ENCODE measurements at regions not wholly inside any gene's neighbourhood (a gene's known extent, or its start where the extent isn't known, plus 50 kb on each side); places are given as distances from the start of the nearest gene placed in this dataset.

- Histone ChIP-seq H3K4me3 (ENCODE audit: low read length) (peak overlapping the region; percentile 37; the same call in 1 of the 2 replicates), H3K27me3 (ENCODE audit: insufficient read depth, low read length) (no peaks in the 10 kb centered on the region), H3K9ac (ENCODE audit: low read depth, low read length) (peak overlapping the region; percentile 40; the same call in 1 of the 2 replicates), H3K4me1 (ENCODE audit: insufficient read depth, low read length) (peaks cover 35% of the 10 kb centered on the region; the same call in 1 of the 2 replicates), H3K9me3 (ENCODE audit: insufficient read depth, low read depth, low read length) (no peaks in the 10 kb centered on the region), H3K36me3 (ENCODE audit: insufficient read depth, low read depth, low read length) (no peaks in the 10 kb centered on the region), H3K27ac (ENCODE audit: low read length) (peak overlapping the region; percentile 72)
Observed at GRCh38 chr4:165758086-165758485, 115.0 kb upstream of the TLL1 start.

- Histone ChIP-seq H3K4me3 (ENCODE audit: low read length) (no peak overlapping the region), H3K27me3 (ENCODE audit: insufficient read depth, low read length) (no peaks in the 10 kb centered on the region), H3K9me3 (ENCODE audit: insufficient read depth, low read depth, low read length) (no peaks in the 10 kb centered on the region), H3K36me3 (ENCODE audit: insufficient read depth, low read depth, low read length) (no peaks in the 10 kb centered on the region), H3K9ac (ENCODE audit: low read depth, low read length) (no peak overlapping the region), H3K27ac (ENCODE audit: low read length) (no peak overlapping the region), H3K4me1 (ENCODE audit: insufficient read depth, low read length) (peaks cover 35% of the 10 kb centered on the region; the same call in 1 of the 2 replicates)
Observed at GRCh38 chr4:165760182-165760581, 112.9 kb upstream of the TLL1 start.

DNA sequence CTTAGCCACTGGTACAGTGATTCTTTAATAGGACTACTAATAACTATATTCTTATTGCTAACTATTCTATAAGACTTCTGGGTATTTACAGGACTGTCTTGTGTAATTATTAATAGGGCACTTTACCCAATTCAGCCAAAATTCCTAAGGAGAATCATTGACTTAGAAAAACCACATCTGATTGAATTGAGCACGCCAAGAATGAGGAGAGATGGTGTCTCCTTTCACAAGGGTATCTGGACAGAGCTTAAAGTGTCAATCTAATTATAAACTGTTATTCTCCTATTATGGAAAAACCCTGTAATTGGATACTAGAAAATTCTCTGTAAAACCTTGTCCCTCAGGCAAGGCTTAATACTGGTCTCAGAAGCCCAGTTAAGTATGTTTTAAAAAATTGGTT lies 111.1 kb upstream of the TLL1 start:
- H3K27ac ChIP-seq (ENCODE audit: low read length) = no peak overlapping the region
- no peak overlapping the region for H3K4me3 ChIP-seq (ENCODE audit: low read length)
- H3K27me3 ChIP-seq (ENCODE audit: insufficient read depth, low read length) = no peaks in the 10 kb centered on the region
- no peak overlapping the region for H3K9ac ChIP-seq (ENCODE audit: low read depth, low read length)
- H3K9me3 ChIP-seq (ENCODE audit: insufficient read depth, low read depth, low read length) = no peaks in the 10 kb centered on the region
- H3K4me1 ChIP-seq (ENCODE audit: insufficient read depth, low read length) = peaks cover 30% of the 10 kb centered on the region; the same call in 1 of the 2 replicates
- H3K36me3 ChIP-seq (ENCODE audit: insufficient read depth, low read depth, low read length) = no peaks in the 10 kb centered on the region

DNA sequence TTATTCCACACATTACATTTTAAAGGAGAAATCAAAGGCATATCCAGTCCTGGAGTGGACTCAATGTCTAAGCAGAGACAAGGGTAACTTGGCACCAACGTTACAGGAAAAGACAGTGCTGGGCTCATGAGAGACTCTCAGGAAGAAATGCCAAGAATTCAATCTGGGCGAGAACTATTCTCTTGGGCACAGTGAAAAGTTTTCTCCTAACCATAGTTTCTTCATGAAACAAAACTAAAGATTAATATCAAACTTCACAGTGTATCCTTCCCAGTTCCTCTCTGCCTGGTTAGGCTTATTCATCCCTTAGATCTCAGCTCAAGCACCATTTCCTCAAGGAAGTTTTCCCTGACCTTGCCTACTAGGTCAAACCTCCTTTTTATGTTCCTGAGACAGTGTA lies 109.4 kb upstream of the TLL1 start:
- Histone ChIP-seq H3K4me3 (ENCODE audit: low read length) (no peak overlapping the region), H3K4me1 (ENCODE audit: insufficient read depth, low read length) (peaks cover 14% of the 10 kb centered on the region; the same call in 1 of the 2 replicates), H3K9ac (ENCODE audit: low read depth, low read length) (no peak overlapping the region), H3K27me3 (ENCODE audit: insufficient read depth, low read length) (no peaks in the 10 kb centered on the region), H3K9me3 (ENCODE audit: insufficient read depth, low read depth, low read length) (no peaks in the 10 kb centered on the region), H3K36me3 (ENCODE audit: insufficient read depth, low read depth, low read length) (no peaks in the 10 kb centered on the region), H3K27ac (ENCODE audit: low read length) (no peak overlapping the region)

- H3K9ac ChIP-seq (ENCODE audit: low read depth, low read length) = no peak overlapping the region
- H3K27me3 ChIP-seq (ENCODE audit: insufficient read depth, low read length) = no peaks in the 10 kb centered on the region
- H3K27ac ChIP-seq (ENCODE audit: low read length) = no peak overlapping the region
- no peaks in the 10 kb centered on the region for H3K36me3 ChIP-seq (ENCODE audit: insufficient read depth, low read depth, low read length)
- no peak overlapping the region for H3K4me3 ChIP-seq (ENCODE audit: low read length)
- H3K4me1 ChIP-seq (ENCODE audit: insufficient read depth, low read length) = peaks cover under 1% of the 10 kb centered on the region; the same call in 1 of the 2 replicates
- H3K9me3 ChIP-seq (ENCODE audit: insufficient read depth, low read depth, low read length) = no peaks in the 10 kb centered on the region
Observed at GRCh38 chr4:165765053-165765452, 108.0 kb upstream of the TLL1 start.

DNA sequence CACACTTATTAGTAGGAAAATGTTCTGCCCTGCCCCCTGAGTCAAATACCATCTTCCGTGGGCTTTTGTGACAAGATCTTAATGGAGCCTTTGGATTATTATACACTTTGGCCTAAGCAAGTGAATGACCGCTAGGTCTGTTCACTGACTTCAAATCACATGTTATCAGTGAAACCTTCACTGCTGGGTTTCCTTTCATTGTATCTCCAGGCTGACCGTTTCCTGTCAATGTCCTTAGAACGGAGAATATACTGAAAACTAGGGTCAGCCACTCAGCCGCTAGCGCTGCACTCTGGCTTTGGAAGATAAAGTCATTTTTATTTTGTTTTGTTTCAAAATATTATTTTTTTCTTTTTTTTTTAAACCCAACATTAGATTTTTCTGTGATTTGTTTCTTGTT lies 107.0 kb upstream of the TLL1 start:
- H3K36me3 ChIP-seq (ENCODE audit: insufficient read depth, low read depth, low read length) = no peaks in the 10 kb centered on the region
- no peaks in the 10 kb centered on the region for H3K4me1 ChIP-seq (ENCODE audit: insufficient read depth, low read length)
- no peak overlapping the region for H3K9ac ChIP-seq (ENCODE audit: low read depth, low read length)
- no peak overlapping the region for H3K4me3 ChIP-seq (ENCODE audit: low read length)
- H3K27me3 ChIP-seq (ENCODE audit: insufficient read depth, low read length) = no peaks in the 10 kb centered on the region
- no peaks in the 10 kb centered on the region for H3K9me3 ChIP-seq (ENCODE audit: insufficient read depth, low read depth, low read length)
- no peak overlapping the region for H3K27ac ChIP-seq (ENCODE audit: low read length)

GRCh38 chr4:165766976-165767375 lies 106.1 kb upstream of the TLL1 start:
- Histone ChIP-seq H3K27me3 (ENCODE audit: insufficient read depth, low read length) (no peaks in the 10 kb centered on the region), H3K4me3 (ENCODE audit: low read length) (no peak overlapping the region), H3K9me3 (ENCODE audit: insufficient read depth, low read depth, low read length) (no peaks in the 10 kb centered on the region), H3K9ac (ENCODE audit: low read depth, low read length) (no peak overlapping the region), H3K36me3 (ENCODE audit: insufficient read depth, low read depth, low read length) (no peaks in the 10 kb centered on the region), H3K4me1 (ENCODE audit: insufficient read depth, low read length) (no peaks in the 10 kb centered on the region), H3K27ac (ENCODE audit: low read length) (no peak overlapping the region)

DNA sequence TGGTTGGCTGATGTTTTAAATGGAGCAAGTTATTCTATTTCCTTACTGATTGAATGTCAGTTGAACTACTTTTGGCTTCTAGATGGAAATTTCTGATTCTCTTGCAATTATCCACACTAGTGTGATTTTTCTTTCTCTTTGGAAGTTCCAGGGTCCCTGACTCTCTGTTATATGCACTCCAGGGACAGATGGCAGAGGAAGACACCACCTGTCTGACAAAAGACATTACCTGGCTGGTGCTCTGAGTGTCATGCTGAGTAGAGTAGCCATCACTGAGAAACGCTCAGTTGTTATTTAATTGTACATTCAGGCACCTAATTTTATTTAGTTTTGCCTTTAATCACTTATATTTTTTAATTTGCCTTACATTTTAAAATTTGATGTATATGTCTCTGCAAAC lies 105.4 kb upstream of the TLL1 start:
- no peaks in the 10 kb centered on the region for H3K9me3 ChIP-seq (ENCODE audit: insufficient read depth, low read depth, low read length)
- no peaks in the 10 kb centered on the region for H3K27me3 ChIP-seq (ENCODE audit: insufficient read depth, low read length)
- H3K27ac ChIP-seq (ENCODE audit: low read length) = no peak overlapping the region
- no peak overlapping the region for H3K4me3 ChIP-seq (ENCODE audit: low read length)
- no peaks in the 10 kb centered on the region for H3K36me3 ChIP-seq (ENCODE audit: insufficient read depth, low read depth, low read length)
- H3K4me1 ChIP-seq (ENCODE audit: insufficient read depth, low read length) = no peaks in the 10 kb centered on the region
- no peak overlapping the region for H3K9ac ChIP-seq (ENCODE audit: low read depth, low read length)

GRCh38 chr4:165768281-165768680 lies 104.8 kb upstream of the TLL1 start:
- no peaks in the 10 kb centered on the region for H3K9me3 ChIP-seq (ENCODE audit: insufficient read depth, low read depth, low read length)
- H3K4me1 ChIP-seq (ENCODE audit: insufficient read depth, low read length) = no peaks in the 10 kb centered on the region
- H3K27me3 ChIP-seq (ENCODE audit: insufficient read depth, low read length) = no peaks in the 10 kb centered on the region
- H3K9ac ChIP-seq (ENCODE audit: low read depth, low read length) = no peak overlapping the region
- no peak overlapping the region for H3K27ac ChIP-seq (ENCODE audit: low read length)
- no peak overlapping the region for H3K4me3 ChIP-seq (ENCODE audit: low read length)
- no peaks in the 10 kb centered on the region for H3K36me3 ChIP-seq (ENCODE audit: insufficient read depth, low read depth, low read length)

GRCh38 chr4:165774326-165774725 lies 98.7 kb upstream of the TLL1 start:
- Histone ChIP-seq H3K4me3 (ENCODE audit: low read length) (no peak overlapping the region), H3K27me3 (ENCODE audit: insufficient read depth, low read length) (no peaks in the 10 kb centered on the region), H3K36me3 (ENCODE audit: insufficient read depth, low read depth, low read length) (no peaks in the 10 kb centered on the region), H3K27ac (ENCODE audit: low read length) (no peak overlapping the region), H3K9ac (ENCODE audit: low read depth, low read length) (no peak overlapping the region), H3K4me1 (ENCODE audit: insufficient read depth, low read length) (no peaks in the 10 kb centered on the region), H3K9me3 (ENCODE audit: insufficient read depth, low read depth, low read length) (no peaks in the 10 kb centered on the region)

DNA sequence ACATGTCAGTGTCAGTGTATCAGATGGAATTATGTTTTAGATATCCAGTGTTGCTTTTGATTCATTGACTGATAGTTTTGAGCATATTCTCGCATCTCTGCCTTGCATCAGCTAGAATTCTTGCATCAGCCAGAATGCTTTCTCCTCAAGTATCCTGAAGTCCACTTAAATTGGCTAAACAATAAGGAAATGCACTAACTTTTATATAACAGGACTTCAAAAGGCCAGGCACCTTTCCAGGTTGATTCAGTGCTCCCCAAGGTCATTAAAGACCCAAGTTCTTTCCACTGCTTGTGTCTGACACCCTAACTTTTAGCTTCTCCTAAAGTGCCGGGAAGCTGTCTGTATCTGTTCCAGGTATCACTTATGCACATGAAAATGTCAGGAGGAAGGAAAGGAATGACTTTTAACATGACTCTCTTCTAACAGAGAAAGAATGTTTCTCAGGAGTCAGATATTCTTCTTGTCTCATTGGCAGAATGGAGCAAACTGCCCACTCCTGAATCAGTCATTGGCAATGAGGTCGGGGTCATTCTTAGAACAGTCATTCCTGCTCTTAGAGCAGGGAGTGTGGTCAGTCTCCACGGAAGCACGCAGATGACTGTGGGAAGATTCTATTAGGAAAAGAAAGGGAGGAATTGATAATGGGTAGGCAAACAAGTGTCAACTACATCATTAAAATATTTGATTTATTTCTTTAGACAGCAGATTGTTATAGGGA lies 92.9 kb upstream of the TLL1 start:
- Histone ChIP-seq H3K36me3 (ENCODE audit: insufficient read depth, low read depth, low read length) (no peaks in the 10 kb centered on the region), H3K4me3 (ENCODE audit: low read length) (no peak overlapping the region), H3K9me3 (ENCODE audit: insufficient read depth, low read depth, low read length) (no peaks in the 10 kb centered on the region), H3K9ac (ENCODE audit: low read depth, low read length) (no peak overlapping the region), H3K27ac (ENCODE audit: low read length) (no peak overlapping the region), H3K27me3 (ENCODE audit: insufficient read depth, low read length) (no peaks in the 10 kb centered on the region), H3K4me1 (ENCODE audit: insufficient read depth, low read length) (peaks cover 6% of the 10 kb centered on the region; the same call in 1 of the 2 replicates)

DNA sequence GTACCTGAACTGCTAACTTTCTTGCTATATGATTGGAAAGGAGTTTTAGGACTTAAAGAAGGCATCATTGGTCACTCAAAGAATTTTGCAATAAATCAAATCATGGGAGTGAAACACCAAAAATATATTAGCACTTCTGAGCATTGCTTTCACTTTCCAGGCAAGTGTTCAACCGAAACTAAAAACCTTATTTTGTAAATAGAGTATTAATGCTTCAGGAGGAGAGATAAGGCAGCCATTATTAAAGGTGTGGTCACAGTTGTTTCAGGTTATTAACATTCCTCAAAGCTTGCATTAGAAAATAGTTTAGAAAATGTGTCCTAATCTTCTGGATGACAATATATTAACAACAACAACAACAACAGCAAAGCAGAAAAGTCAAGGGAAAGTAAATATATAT lies 92.3 kb upstream of the TLL1 start:
- Histone ChIP-seq H3K4me3 (ENCODE audit: low read length) (no peak overlapping the region), H3K27me3 (ENCODE audit: insufficient read depth, low read length) (no peaks in the 10 kb centered on the region), H3K4me1 (ENCODE audit: insufficient read depth, low read length) (peaks cover 6% of the 10 kb centered on the region; the same call in 1 of the 2 replicates), H3K27ac (ENCODE audit: low read length) (no peak overlapping the region), H3K9me3 (ENCODE audit: insufficient read depth, low read depth, low read length) (no peaks in the 10 kb centered on the region), H3K9ac (ENCODE audit: low read depth, low read length) (no peak overlapping the region), H3K36me3 (ENCODE audit: insufficient read depth, low read depth, low read length) (no peaks in the 10 kb centered on the region)

Measured in iPS-20b (cell line).